ENCODE measurements at regions not wholly inside any gene's neighbourhood (a gene's known extent, or its start where the extent isn't known, plus 50 kb on each side); places are given as distances from the start of the nearest gene placed in this dataset.

DNA sequence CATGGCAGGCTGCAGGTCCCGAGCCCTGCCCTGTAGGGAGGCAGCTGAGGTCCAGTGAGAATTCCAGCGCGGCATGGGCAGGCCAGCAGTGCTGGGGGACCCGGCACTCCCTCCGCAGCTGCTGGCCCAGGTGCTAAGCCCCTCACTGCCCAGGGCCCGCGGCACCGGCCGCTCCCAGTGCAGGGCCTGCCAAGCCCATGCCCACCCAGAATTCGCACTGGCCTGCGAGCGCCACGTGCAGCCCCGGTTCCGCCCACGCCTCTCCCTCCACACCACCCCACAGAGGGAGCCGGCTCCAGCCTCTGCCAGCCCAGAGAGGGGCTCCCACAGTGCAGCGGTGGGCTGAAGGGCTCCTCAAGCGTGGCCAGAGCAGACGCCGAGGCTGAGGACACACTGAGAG is 158.5 kb upstream of the ACVR2A start:
- H3K36me3 ChIP-seq (ENCODE audit: control insufficient read depth in 1 of 2, insufficient read depth in 2 of 2, low read length in 2 of 2): no peaks in the 10 kb centered on the region
- H2AFZ ChIP-seq (ENCODE audit: low read depth, low read length, poor library complexity, severe bottlenecking): no peak overlapping the region
- ChIA-PET CTCF (no interaction called here), RAD21 (ENCODE audit: low non-redundant PET in 1 of 2, low total read pairs in 2 of 2, uncharacterized antibody in 2 of 2, unreplicated experiment in 2 of 2) (no interaction called here), POLR2A (no interaction called here)
- no peaks in the 10 kb centered on the region for H3K4me1 ChIP-seq (ENCODE audit: control insufficient read depth in 1 of 2, insufficient read depth in 2 of 2, low read length in 2 of 2)
- no peak overlapping the region for H3K9ac ChIP-seq (ENCODE audit: low read length)
- no peaks in the 10 kb centered on the region for H3K9me3 ChIP-seq (ENCODE audit: control insufficient read depth in 1 of 2, insufficient read depth in 1 of 2, low read depth in 1 of 2, low read length in 2 of 2)
- no peak for DNase-seq (ENCODE audit: low read depth, low spot score)
- H3K79me2 ChIP-seq (ENCODE audit: insufficient read depth, low read length): no peaks in the 10 kb centered on the region
- BruUV-seq (replicated peaks): no TSS peak
- H4K20me1 ChIP-seq (ENCODE audit: insufficient read depth): no peaks in the 10 kb centered on the region
- H3K9me2 ChIP-seq (ENCODE audit: insufficient read depth): no peaks in the 10 kb centered on the region
- intact Hi-C loops (cut with micrococcal nuclease): no loop called here
- TF ChIP-seq RAD21 (IDR thresholded peaks at IDR 0.05; ENCODE audit: low read depth) (no peak), ZFX (IDR thresholded peaks at IDR 0.05) (no peak), TCF7L2 (IDR thresholded peaks at IDR 0.05; ENCODE audit: borderline replicate concordance, extremely low read depth, insufficient read depth, insufficient read length) (no peak)
- no peak overlapping the region for H3K4me3 ChIP-seq (replicated peaks in 1 of 2; ENCODE audit: low read depth in 1 of 2, low read length in 2 of 2)
- H3K4me2 ChIP-seq (ENCODE audit: low read length): no peak overlapping the region
- H3K27me3 ChIP-seq (ENCODE audit: insufficient read depth, low read length): no peaks in the 10 kb centered on the region
- no peak overlapping the region for H3K27ac ChIP-seq (ENCODE audit: low read depth, low read length)
- ATAC-seq: no peak

DNA sequence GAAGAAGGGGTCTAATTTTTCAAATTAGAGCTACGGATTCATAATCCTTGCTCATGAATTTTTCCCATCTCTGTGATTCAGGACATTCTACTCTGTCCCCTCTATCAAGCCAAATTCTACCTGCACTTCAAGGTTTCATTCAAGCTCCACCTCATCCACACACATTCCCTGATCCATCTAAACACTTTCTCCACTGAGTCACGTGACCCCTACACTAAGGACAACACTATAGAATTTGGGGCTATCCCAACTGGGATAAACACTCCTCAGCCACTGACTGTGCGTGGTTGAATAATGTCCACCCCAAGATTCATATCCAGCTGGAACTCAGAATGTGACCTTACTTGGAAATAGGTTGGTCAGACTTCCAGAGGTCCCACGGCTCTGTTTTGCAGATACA is 159.9 kb upstream of the ACVR2A start:
- ChIA-PET RAD21 (ENCODE audit: low non-redundant PET in 1 of 2, low total read pairs in 2 of 2, uncharacterized antibody in 2 of 2, unreplicated experiment in 2 of 2) (no interaction called here), POLR2A (no interaction called here)
- TF ChIP-seq TCF7L2 (IDR thresholded peaks at IDR 0.05; ENCODE audit: borderline replicate concordance, extremely low read depth, insufficient read depth, insufficient read length) (no peak), RAD21 (IDR thresholded peaks at IDR 0.05; ENCODE audit: low read depth) (no peak), EZH2phosphoT487 (IDR thresholded peaks at IDR 0.05; ENCODE audit: borderline replicate concordance) (no peak), SIN3A (IDR thresholded peaks at IDR 0.05; ENCODE audit: low read depth) (no peak), FOSL1 (IDR thresholded peaks at IDR 0.05; ENCODE audit: low read depth) (no peak), EZH2 (IDR thresholded peaks at IDR 0.05) (no peak), YY1 (IDR thresholded peaks at IDR 0.05; ENCODE audit: extremely low read depth, insufficient replicate concordance, low read depth, low read length) (no peak), JUND (IDR thresholded peaks at IDR 0.05) (no peak)
- TF ChIP-seq, protein P1, sequence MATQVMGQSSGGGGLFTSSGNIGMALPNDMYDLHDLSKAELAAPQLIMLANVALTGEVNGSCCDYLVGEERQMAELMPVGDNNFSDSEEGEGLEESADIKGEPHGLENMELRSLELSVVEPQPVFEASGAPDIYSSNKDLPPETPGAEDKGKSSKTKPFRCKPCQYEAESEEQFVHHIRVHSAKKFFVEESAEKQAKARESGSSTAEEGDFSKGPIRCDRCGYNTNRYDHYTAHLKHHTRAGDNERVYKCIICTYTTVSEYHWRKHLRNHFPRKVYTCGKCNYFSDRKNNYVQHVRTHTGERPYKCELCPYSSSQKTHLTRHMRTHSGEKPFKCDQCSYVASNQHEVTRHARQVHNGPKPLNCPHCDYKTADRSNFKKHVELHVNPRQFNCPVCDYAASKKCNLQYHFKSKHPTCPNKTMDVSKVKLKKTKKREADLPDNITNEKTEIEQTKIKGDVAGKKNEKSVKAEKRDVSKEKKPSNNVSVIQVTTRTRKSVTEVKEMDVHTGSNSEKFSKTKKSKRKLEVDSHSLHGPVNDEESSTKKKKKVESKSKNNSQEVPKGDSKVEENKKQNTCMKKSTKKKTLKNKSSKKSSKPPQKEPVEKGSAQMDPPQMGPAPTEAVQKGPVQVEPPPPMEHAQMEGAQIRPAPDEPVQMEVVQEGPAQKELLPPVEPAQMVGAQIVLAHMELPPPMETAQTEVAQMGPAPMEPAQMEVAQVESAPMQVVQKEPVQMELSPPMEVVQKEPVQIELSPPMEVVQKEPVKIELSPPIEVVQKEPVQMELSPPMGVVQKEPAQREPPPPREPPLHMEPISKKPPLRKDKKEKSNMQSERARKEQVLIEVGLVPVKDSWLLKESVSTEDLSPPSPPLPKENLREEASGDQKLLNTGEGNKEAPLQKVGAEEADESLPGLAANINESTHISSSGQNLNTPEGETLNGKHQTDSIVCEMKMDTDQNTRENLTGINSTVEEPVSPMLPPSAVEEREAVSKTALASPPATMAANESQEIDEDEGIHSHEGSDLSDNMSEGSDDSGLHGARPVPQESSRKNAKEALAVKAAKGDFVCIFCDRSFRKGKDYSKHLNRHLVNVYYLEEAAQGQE (IDR thresholded peaks at IDR 0.05; ENCODE audit: low read depth): no peak
- TF ChIP-seq, protein P2, sequence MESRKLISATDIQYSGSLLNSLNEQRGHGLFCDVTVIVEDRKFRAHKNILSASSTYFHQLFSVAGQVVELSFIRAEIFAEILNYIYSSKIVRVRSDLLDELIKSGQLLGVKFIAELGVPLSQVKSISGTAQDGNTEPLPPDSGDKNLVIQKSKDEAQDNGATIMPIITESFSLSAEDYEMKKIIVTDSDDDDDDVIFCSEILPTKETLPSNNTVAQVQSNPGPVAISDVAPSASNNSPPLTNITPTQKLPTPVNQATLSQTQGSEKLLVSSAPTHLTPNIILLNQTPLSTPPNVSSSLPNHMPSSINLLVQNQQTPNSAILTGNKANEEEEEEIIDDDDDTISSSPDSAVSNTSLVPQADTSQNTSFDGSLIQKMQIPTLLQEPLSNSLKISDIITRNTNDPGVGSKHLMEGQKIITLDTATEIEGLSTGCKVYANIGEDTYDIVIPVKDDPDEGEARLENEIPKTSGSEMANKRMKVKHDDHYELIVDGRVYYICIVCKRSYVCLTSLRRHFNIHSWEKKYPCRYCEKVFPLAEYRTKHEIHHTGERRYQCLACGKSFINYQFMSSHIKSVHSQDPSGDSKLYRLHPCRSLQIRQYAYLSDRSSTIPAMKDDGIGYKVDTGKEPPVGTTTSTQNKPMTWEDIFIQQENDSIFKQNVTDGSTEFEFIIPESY (IDR thresholded peaks at IDR 0.05; ENCODE audit: extremely low read depth, insufficient replicate concordance, low read length): no peak
- TF ChIP-seq, protein P3, sequence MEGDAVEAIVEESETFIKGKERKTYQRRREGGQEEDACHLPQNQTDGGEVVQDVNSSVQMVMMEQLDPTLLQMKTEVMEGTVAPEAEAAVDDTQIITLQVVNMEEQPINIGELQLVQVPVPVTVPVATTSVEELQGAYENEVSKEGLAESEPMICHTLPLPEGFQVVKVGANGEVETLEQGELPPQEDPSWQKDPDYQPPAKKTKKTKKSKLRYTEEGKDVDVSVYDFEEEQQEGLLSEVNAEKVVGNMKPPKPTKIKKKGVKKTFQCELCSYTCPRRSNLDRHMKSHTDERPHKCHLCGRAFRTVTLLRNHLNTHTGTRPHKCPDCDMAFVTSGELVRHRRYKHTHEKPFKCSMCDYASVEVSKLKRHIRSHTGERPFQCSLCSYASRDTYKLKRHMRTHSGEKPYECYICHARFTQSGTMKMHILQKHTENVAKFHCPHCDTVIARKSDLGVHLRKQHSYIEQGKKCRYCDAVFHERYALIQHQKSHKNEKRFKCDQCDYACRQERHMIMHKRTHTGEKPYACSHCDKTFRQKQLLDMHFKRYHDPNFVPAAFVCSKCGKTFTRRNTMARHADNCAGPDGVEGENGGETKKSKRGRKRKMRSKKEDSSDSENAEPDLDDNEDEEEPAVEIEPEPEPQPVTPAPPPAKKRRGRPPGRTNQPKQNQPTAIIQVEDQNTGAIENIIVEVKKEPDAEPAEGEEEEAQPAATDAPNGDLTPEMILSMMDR (IDR thresholded peaks at IDR 0.05 in 2 of 3, conservative IDR thresholded peaks at IDR 0.05 in 1 of 3; ENCODE audit: borderline replicate concordance in 1 of 3, insufficient read depth in 1 of 3, low read depth in 2 of 3, low read length in 2 of 3): no peak
- TF ChIP-seq, protein P4, sequence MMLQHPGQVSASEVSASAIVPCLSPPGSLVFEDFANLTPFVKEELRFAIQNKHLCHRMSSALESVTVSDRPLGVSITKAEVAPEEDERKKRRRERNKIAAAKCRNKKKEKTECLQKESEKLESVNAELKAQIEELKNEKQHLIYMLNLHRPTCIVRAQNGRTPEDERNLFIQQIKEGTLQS (IDR thresholded peaks at IDR 0.05): no peak

More for the DNA sequence above, 159.9 kb upstream of the ACVR2A start:
- CTCF ChIA-PET: no interaction called here
- intact Hi-C loops (cut with micrococcal nuclease): no loop called here
- no peaks in the 10 kb centered on the region for H4K20me1 ChIP-seq (ENCODE audit: insufficient read depth)
- H3K9me2 ChIP-seq (ENCODE audit: insufficient read depth): no peaks in the 10 kb centered on the region
- H3K9me3 ChIP-seq (ENCODE audit: control insufficient read depth in 1 of 2, insufficient read depth in 1 of 2, low read depth in 1 of 2, low read length in 2 of 2): no peaks in the 10 kb centered on the region
- ATAC-seq (no peak), DNase-seq (ENCODE audit: low read depth, low spot score) (no peak)
- no peaks in the 10 kb centered on the region for H3K36me3 ChIP-seq (ENCODE audit: control insufficient read depth in 1 of 2, insufficient read depth in 2 of 2, low read length in 2 of 2)
- H3K9ac ChIP-seq (ENCODE audit: low read length): no peak overlapping the region
- no peak overlapping the region for H3K4me3 ChIP-seq (replicated peaks in 1 of 2; ENCODE audit: low read depth in 1 of 2, low read length in 2 of 2)
- BruUV-seq (replicated peaks): no TSS peak
- no peak overlapping the region for H2AFZ ChIP-seq (ENCODE audit: low read depth, low read length, poor library complexity, severe bottlenecking)
- H3K79me2 ChIP-seq (ENCODE audit: insufficient read depth, low read length): no peaks in the 10 kb centered on the region
- no peaks in the 10 kb centered on the region for H3K4me1 ChIP-seq (ENCODE audit: control insufficient read depth in 1 of 2, insufficient read depth in 2 of 2, low read length in 2 of 2)
- no peak overlapping the region for H3K4me2 ChIP-seq (ENCODE audit: low read length)
- no peaks in the 10 kb centered on the region for H3K27me3 ChIP-seq (ENCODE audit: insufficient read depth, low read length)
- no peak overlapping the region for H3K27ac ChIP-seq (ENCODE audit: low read depth, low read length)
